Osteocyte (in vitro differentiated cells): ENCODE measurements at regions not wholly inside any gene's neighbourhood (a gene's known extent, or its start where the extent isn't known, plus 50 kb on each side); places are given as distances from the start of the nearest gene placed in this dataset.

ENCODE experiments used
- DNase-seq: peaks from one replicate; pipeline ENCODE4 v3.0.0; 2021; ENCODE audit warnings: mixed read lengths; ENCODE audit not compliant: unreplicated experiment; ENCODE audit errors: extremely low spot score
- H3K27ac Mint-ChIP-seq: one replicate; pipeline ENCODE4 v1.8.0; 2021; ENCODE audit warnings: mild to moderate bottlenecking, mixed read lengths; ENCODE audit not compliant: unreplicated experiment
- H3K27me3 Mint-ChIP-seq: one replicate; pipeline ENCODE4 v1.8.0; 2021; ENCODE audit warnings: mixed read lengths; ENCODE audit not compliant: unreplicated experiment
- H3K36me3 Mint-ChIP-seq: one replicate; pipeline ENCODE4 v1.8.0; 2021; ENCODE audit warnings: mixed read lengths; ENCODE audit not compliant: unreplicated experiment
- H3K4me1 Mint-ChIP-seq: one replicate; pipeline ENCODE4 v1.8.0; 2021; ENCODE audit warnings: mixed read lengths; ENCODE audit not compliant: unreplicated experiment
- H3K4me3 Mint-ChIP-seq: one replicate; pipeline ENCODE4 v1.8.0; 2021; ENCODE audit warnings: mild to moderate bottlenecking, moderate library complexity, mixed read lengths; ENCODE audit not compliant: unreplicated experiment
- H3K9me3 Mint-ChIP-seq: one replicate; pipeline ENCODE4 v1.8.0; 2021; ENCODE audit warnings: mixed read lengths; ENCODE audit not compliant: unreplicated experiment
- CTCF ChIP-seq: fragments of 200-600 bp; sonication (generic); IDR thresholded peaks from 2 replicates; pipeline ENCODE4 v1.5.0; 2021; ENCODE audit warnings: antibody characterized with exemption, mild to moderate bottlenecking, moderate library complexity

GRCh38 chr5:86332851-86333250 is 284.9 kb upstream of the COX7C start:
- Mint-ChIP-seq H3K9me3 (no peaks in the 10 kb centered on the region), H3K27ac (no peak overlapping the region)

GRCh38 chr5:86337667-86338460 is 279.9 kb upstream of the COX7C start:
- Mint-ChIP-seq H3K27me3 (peaks cover 13% of the 10 kb centered on the region), H3K4me3 (no peak overlapping the region), H3K27ac (no peak overlapping the region), H3K36me3 (no peaks in the 10 kb centered on the region), H3K9me3 (no peaks in the 10 kb centered on the region), H3K4me1 (no peaks in the 10 kb centered on the region)
- no peak for DNase-seq
- no peak for TF ChIP-seq CTCF

More at GRCh38 chr5:86332851-86333250, 284.9 kb upstream of the COX7C start:
- no peaks in the 10 kb centered on the region for H3K36me3 Mint-ChIP-seq
- H3K4me3 Mint-ChIP-seq, result no peak overlapping the region
- no peak for DNase-seq
- H3K27me3 Mint-ChIP-seq, result peaks cover 2% of the 10 kb centered on the region
- no peaks in the 10 kb centered on the region for H3K4me1 Mint-ChIP-seq
- TF ChIP-seq CTCF, result no peak

DNA sequence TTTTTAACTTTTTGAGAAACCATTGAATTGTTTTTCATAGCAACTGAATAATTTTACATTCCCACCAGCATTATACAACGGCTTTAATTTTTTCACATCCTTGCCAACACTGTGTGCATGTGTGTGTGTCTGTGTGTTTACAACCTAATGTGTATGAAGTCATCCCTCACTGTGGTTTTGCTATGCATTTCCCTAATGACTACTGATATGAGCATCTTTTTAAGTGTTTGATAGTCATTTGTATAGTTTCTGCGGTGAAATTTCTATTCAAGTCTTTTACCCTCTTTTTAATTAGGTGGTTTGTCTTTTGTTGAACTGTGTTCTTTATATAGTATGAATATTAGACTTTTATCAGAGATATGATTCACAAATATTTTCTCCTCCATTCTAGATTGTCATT is 263.1 kb upstream of the COX7C start:
- H3K27me3 Mint-ChIP-seq, result peaks cover 2% of the 10 kb centered on the region
- no peaks in the 10 kb centered on the region for H3K4me1 Mint-ChIP-seq
- TF ChIP-seq CTCF, result no peak
- H3K27ac Mint-ChIP-seq, result no peak overlapping the region
- no peaks in the 10 kb centered on the region for H3K36me3 Mint-ChIP-seq
- no peak for DNase-seq
- H3K4me3 Mint-ChIP-seq, result no peak overlapping the region
- H3K9me3 Mint-ChIP-seq, result no peaks in the 10 kb centered on the region

DNA sequence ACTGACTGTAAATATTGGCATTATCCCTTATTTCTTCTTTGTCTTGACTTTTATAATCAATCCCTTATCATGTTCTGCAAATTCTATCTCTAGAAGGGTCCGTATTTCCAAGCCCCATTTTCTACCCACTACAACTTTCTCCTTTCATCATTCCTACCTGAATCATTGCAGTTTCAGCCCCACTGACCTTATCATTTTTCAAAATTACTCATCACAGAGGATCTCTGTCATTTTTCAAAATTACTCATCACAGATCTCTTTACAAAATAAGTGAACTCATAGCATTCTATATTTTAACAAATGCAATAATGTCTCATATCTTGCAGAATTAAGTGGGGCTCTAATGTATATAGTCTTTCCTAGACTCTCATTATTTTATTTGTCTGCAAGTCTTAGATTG is 256.9 kb upstream of the COX7C start:
- Mint-ChIP-seq H3K9me3 (no peaks in the 10 kb centered on the region), H3K4me1 (no peaks in the 10 kb centered on the region), H3K4me3 (no peak overlapping the region), H3K27me3 (peaks cover 21% of the 10 kb centered on the region), H3K27ac (no peak overlapping the region), H3K36me3 (no peaks in the 10 kb centered on the region)
- TF ChIP-seq CTCF, result no peak
- DNase-seq, result no peak

DNA sequence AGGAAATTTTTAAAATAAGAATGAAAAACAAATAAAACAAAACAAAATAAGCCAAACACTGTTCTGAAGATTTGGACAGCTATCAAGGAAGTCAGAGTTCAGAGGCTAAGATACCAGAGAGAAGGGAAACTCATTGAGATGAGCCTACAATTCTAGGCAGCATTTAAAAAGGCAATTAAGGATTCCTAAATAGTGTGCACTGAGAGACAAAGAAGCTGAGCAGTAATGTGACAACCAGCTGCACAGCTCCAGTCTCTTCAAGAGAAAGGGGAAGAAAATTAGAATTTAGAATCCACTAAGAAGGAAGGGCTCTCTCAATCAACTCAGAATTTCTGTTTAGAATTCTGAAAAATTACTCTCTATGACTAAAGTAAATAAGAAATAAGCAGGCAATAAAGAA is 246.7 kb upstream of the COX7C start:
- H3K27me3 Mint-ChIP-seq, result peaks cover 5% of the 10 kb centered on the region
- DNase-seq, result no peak
- H3K4me3 Mint-ChIP-seq, result no peak overlapping the region
- TF ChIP-seq CTCF, result no peak
- H3K27ac Mint-ChIP-seq, result no peak overlapping the region
- no peaks in the 10 kb centered on the region for H3K36me3 Mint-ChIP-seq
- H3K4me1 Mint-ChIP-seq, result no peaks in the 10 kb centered on the region
- H3K9me3 Mint-ChIP-seq, result peaks cover 10% of the 10 kb centered on the region
